A673 (cell line): ENCODE measurements at regions not wholly inside any gene's neighbourhood (a gene's known extent, or its start where the extent isn't known, plus 50 kb on each side); places are given as distances from the start of the nearest gene placed in this dataset.

ENCODE experiments used
- BruUV-seq: library from RNA; stranded (reverse); fragments of 400-500 nt; replicated peaks from 2 replicates; lab custom pipeline; 2021; lab: Mats Ljungman, UMichigan
- CTCF ChIA-PET: fragments of 300-600 bp; sonication (Branson Sonifier 250); formaldehyde crosslinking; loops from one replicate; lab custom pipeline; 2022; ENCODE audit warnings: antibody characterized with exemption; lab: Charles Lee
- POLR2A ChIA-PET: fragments of 300-600 bp; sonication (Branson Sonifier 250); formaldehyde crosslinking; loops from one replicate; lab custom pipeline; 2022; ENCODE audit warnings: antibody characterized with exemption; ENCODE audit not compliant: low non-redundant PET; lab: Charles Lee
- DNase-seq: peaks from one replicate; pipeline ENCODE4 v3.0.0-alpha.2; 2015; ENCODE audit warnings: low spot score
- H3K27ac ChIP-seq: fragments of 200-600 bp; sonication (generic); 2 replicates; pipeline ENCODE4 v1.5.1; 2016; ENCODE audit warnings: mixed run types, low read depth, mild to moderate bottlenecking, mixed read lengths, antibody characterized with exemption, low read length; ENCODE audit not compliant: poor library complexity, severe bottlenecking
- H3K27me3 ChIP-seq: fragments of 200-600 bp; sonication (generic); replicated peaks from 2 replicates; pipeline ENCODE4 v1.6.1; 2017; ENCODE audit warnings: mixed run types, low read depth, mild to moderate bottlenecking, mixed read lengths, antibody characterized with exemption, low read length; ENCODE audit not compliant: insufficient read depth, poor library complexity
- H3K36me3 ChIP-seq: fragments of 200-600 bp; sonication (generic); 2 replicates; pipeline ENCODE4 v1.6.1; 2016; ENCODE audit warnings: mixed run types, mild to moderate bottlenecking, mixed read lengths, antibody characterized with exemption, low read length; ENCODE audit not compliant: insufficient read depth, poor library complexity, severe bottlenecking
- H3K4me1 ChIP-seq: fragments of 200-600 bp; sonication (generic); 2 replicates; pipeline ENCODE4 v1.6.1; 2017; ENCODE audit warnings: mixed run types, mild to moderate bottlenecking, mixed read lengths, antibody characterized with exemption, low read length; ENCODE audit not compliant: insufficient read depth, poor library complexity, severe bottlenecking
- H3K4me3 ChIP-seq: fragments of 200-600 bp; sonication (generic); 2 replicates; pipeline ENCODE4 v1.5.1; 2016; ENCODE audit warnings: low read depth, mixed run types, mild to moderate bottlenecking, mixed read lengths, low read length; ENCODE audit not compliant: poor library complexity, severe bottlenecking
- H3K9me3 ChIP-seq: fragments of 200-600 bp; sonication (generic); 2 replicates; pipeline ENCODE4 v1.6.1; 2016; ENCODE audit warnings: mixed run types, low read depth, mild to moderate bottlenecking, mixed read lengths, antibody characterized with exemption, low read length; ENCODE audit not compliant: poor library complexity, severe bottlenecking
- CTCF ChIP-seq: fragments of 300-800, 200-600 bp; sonication (generic); conservative IDR thresholded peaks from 2 replicates; pipeline ENCODE4 v1.5.1; 2017; ENCODE audit warnings: low read depth, mild to moderate bottlenecking, antibody characterized with exemption, low read length, moderate library complexity, mixed read lengths
- EZH2 ChIP-seq: fragments of 200-600 bp; sonication (generic); IDR thresholded peaks from 2 replicates; pipeline ENCODE4 v1.6.1; 2017; ENCODE audit warnings: borderline replicate concordance, low read depth, mild to moderate bottlenecking, mixed read lengths, antibody characterized with exemption, low read length; ENCODE audit not compliant: poor library complexity, severe bottlenecking
- intact Hi-C: fragments of 100-400 bp; cut with micrococcal nuclease; formaldehyde crosslinking; loops from one replicate; pipeline ENCODE4 v1.10.0; 2022; ENCODE audit not compliant: unreplicated experiment

- no peaks in the 10 kb centered on the region for H3K4me1 ChIP-seq
- CTCF ChIA-PET = no interaction called here
Observed at GRCh38 chr11:86157797-86158378, 86.7 kb upstream of the EED start.

GRCh38 chr11:86156397-86156955 lies 87.6 kb upstream of the PICALM start:
- TF ChIP-seq CTCF (no peak), EZH2 (no peak)
- DNase-seq = no peak
- ChIA-PET CTCF (interaction anchor here (1.0 kb wide), 1 partner anchor 24 kb away, joined by 3 read pairs; no protein-coding TSS in a partner anchor), POLR2A (no interaction called here)
- H3K27me3 ChIP-seq = no peaks in the 10 kb centered on the region
- H3K27ac ChIP-seq = no peak overlapping the region
- H3K4me1 ChIP-seq = peaks cover 9% of the 10 kb centered on the region
- no peaks in the 10 kb centered on the region for H3K36me3 ChIP-seq
- no peaks in the 10 kb centered on the region for H3K9me3 ChIP-seq
- no TSS peak for BruUV-seq
- intact Hi-C loops = no loop called here
- H3K4me3 ChIP-seq = no peak overlapping the region

More at GRCh38 chr11:86157797-86158378, 86.7 kb upstream of the EED start:
- no TSS peak for BruUV-seq
- POLR2A ChIA-PET = interaction anchor here (0.7 kb wide), 1 partner anchor 138 kb away, joined by 3 read pairs; no protein-coding TSS in a partner anchor
- Histone ChIP-seq H3K27me3 (no peaks in the 10 kb centered on the region), H3K4me3 (no peak overlapping the region), H3K36me3 (no peaks in the 10 kb centered on the region), H3K9me3 (no peaks in the 10 kb centered on the region), H3K27ac (no peak overlapping the region)
- no peak for TF ChIP-seq EZH2
- no peak for TF ChIP-seq CTCF
- no peak for DNase-seq
- intact Hi-C loops = no loop called here

GRCh38 chr11:86155200-86155844 lies 86.4 kb upstream of the PICALM start:
- H3K4me3 ChIP-seq = no peak overlapping the region
- no peak overlapping the region for H3K27ac ChIP-seq
- BruUV-seq = no TSS peak
- no peak for DNase-seq
- ChIA-PET POLR2A (no interaction called here), CTCF (no interaction called here)
- intact Hi-C loops = no loop called here
- peaks cover 11% of the 10 kb centered on the region for H3K4me1 ChIP-seq
- H3K36me3 ChIP-seq = no peaks in the 10 kb centered on the region
- no peak for TF ChIP-seq EZH2
- no peak for TF ChIP-seq CTCF
- H3K27me3 ChIP-seq = no peaks in the 10 kb centered on the region
- no peaks in the 10 kb centered on the region for H3K9me3 ChIP-seq
